ENCODE measurements at regions not wholly inside any gene's neighbourhood (a gene's known extent, or its start where the extent isn't known, plus 50 kb on each side); places are given as distances from the start of the nearest gene placed in this dataset.

- no peak overlapping the region for H3K4me3 ChIP-seq (ENCODE audit: low read depth, low read length)
- TF ChIP-seq POLR2A (IDR thresholded peaks at IDR 0.05; ENCODE audit: extremely low read depth, insufficient read length) (no peak), CTCF (IDR thresholded peaks at IDR 0.05; ENCODE audit: low read depth, low read length) (no peak), MAX (IDR thresholded peaks at IDR 0.05; ENCODE audit: low read depth, low read length) (no peak), MYC (IDR thresholded peaks at IDR 0.05; ENCODE audit: low read depth, low read length) (no peak)
- DNase-seq (ENCODE audit: low read depth), result no peak
Observed at GRCh38 chr13:106101201-106101600, 434.3 kb downstream of the EFNB2 start.

GRCh38 chr13:106100171-106100919 lies 435.1 kb downstream of the EFNB2 start:
- H3K4me3 ChIP-seq (ENCODE audit: low read depth, low read length), result no peak overlapping the region
- no peak for DNase-seq (ENCODE audit: low read depth)
- TF ChIP-seq MAX (IDR thresholded peaks at IDR 0.05; ENCODE audit: low read depth, low read length), result no peak
- no peak for TF ChIP-seq MYC (IDR thresholded peaks at IDR 0.05; ENCODE audit: low read depth, low read length)
- no peak for TF ChIP-seq POLR2A (IDR thresholded peaks at IDR 0.05; ENCODE audit: extremely low read depth, insufficient read length)
- no peak for TF ChIP-seq CTCF (IDR thresholded peaks at IDR 0.05; ENCODE audit: low read depth, low read length)

- no peak for TF ChIP-seq MYC (IDR thresholded peaks at IDR 0.05; ENCODE audit: low read depth, low read length)
- TF ChIP-seq CTCF (IDR thresholded peaks at IDR 0.05; ENCODE audit: low read depth, low read length), result no peak
- TF ChIP-seq MAX (IDR thresholded peaks at IDR 0.05; ENCODE audit: low read depth, low read length), result no peak
- TF ChIP-seq POLR2A (IDR thresholded peaks at IDR 0.05; ENCODE audit: extremely low read depth, insufficient read length), result no peak
- DNase-seq (ENCODE audit: low read depth), result no peak
- H3K4me3 ChIP-seq (ENCODE audit: low read depth, low read length), result no peak overlapping the region
Observed at GRCh38 chr13:106099765-106100164, 435.7 kb downstream of the EFNB2 start.

GRCh38 chr13:106098778-106099177 lies 436.7 kb downstream of the EFNB2 start:
- no peak overlapping the region for H3K4me3 ChIP-seq (ENCODE audit: low read depth, low read length)
- TF ChIP-seq CTCF (IDR thresholded peaks at IDR 0.05; ENCODE audit: low read depth, low read length) (no peak), MYC (IDR thresholded peaks at IDR 0.05; ENCODE audit: low read depth, low read length) (no peak), POLR2A (IDR thresholded peaks at IDR 0.05; ENCODE audit: extremely low read depth, insufficient read length) (no peak), MAX (IDR thresholded peaks at IDR 0.05; ENCODE audit: low read depth, low read length) (no peak)
- no peak for DNase-seq (ENCODE audit: low read depth)

GRCh38 chr13:106096661-106097092 lies 438.8 kb downstream of the EFNB2 start:
- H3K4me3 ChIP-seq (ENCODE audit: low read depth, low read length), result no peak overlapping the region
- TF ChIP-seq CTCF (IDR thresholded peaks at IDR 0.05; ENCODE audit: low read depth, low read length), result no peak
- TF ChIP-seq POLR2A (IDR thresholded peaks at IDR 0.05; ENCODE audit: extremely low read depth, insufficient read length), result no peak
- TF ChIP-seq MYC (IDR thresholded peaks at IDR 0.05; ENCODE audit: low read depth, low read length), result no peak
- TF ChIP-seq MAX (IDR thresholded peaks at IDR 0.05; ENCODE audit: low read depth, low read length), result no peak
- no peak for DNase-seq (ENCODE audit: low read depth)

Measured in NB4 (cell line).